ENCODE measurements at regions not wholly inside any gene's neighbourhood (a gene's known extent, or its start where the extent isn't known, plus 50 kb on each side); places are given as distances from the start of the nearest gene placed in this dataset.

DNA sequence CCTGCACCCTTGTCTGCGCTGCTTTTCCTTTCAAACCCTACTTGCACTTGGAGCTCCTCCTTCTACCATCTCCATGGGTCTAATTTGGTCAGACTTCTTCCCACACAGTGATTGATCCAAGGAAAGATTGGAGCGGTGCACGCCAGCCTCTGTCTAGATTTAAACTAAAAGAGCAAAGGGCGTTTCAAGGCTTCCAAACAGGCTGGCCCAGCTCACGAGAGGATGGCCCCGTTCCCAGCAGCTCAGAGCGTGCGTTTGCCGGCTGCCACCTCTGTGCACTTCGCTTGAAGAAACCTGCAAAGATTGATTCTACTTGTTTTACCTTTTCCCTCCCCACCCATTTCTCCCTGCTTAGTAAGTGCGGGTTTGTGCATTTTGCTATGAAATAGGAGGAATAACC lies 78.8 kb upstream of the ALKAL2 start:
- TF ChIP-seq POLR2AphosphoS5 (IDR thresholded peaks at IDR 0.05; ENCODE audit: low read depth, low read length) (no peak), SIN3A (IDR thresholded peaks at IDR 0.05; ENCODE audit: borderline replicate concordance, insufficient read depth, low read length) (no peak)

Measured in PFSK-1 (cell line).